ENCODE measurements at regions not wholly inside any gene's neighbourhood (a gene's known extent, or its start where the extent isn't known, plus 50 kb on each side); places are given as distances from the start of the nearest gene placed in this dataset.
"Not testable (repeated sequence)": the region's sequence is repeated elsewhere in the genome, so short reads cannot be mapped to it uniquely, and the experiment has no call there.

- DNase-seq = no peak
These were observed 1323.5 kb upstream of the LRRTM3 start for GRCh38 chr10:65602182-65602865.

GRCh38 chr10:65611592-65611991 is 1314.2 kb upstream of the LRRTM3 start:
- no peak for DNase-seq

GRCh38 chr10:65614956-65615565 is 1310.8 kb upstream of the LRRTM3 start:
- no peak for DNase-seq

- no peak for DNase-seq
These were observed 1307.7 kb upstream of the LRRTM3 start for GRCh38 chr10:65618126-65618525.

- no peak for DNase-seq
These were observed 1305.3 kb upstream of the LRRTM3 start for GRCh38 chr10:65620404-65621048.

- no peak for DNase-seq
These were observed 1303.2 kb upstream of the LRRTM3 start for GRCh38 chr10:65622608-65623007.

GRCh38 chr10:65628493-65629139 is 1297.2 kb upstream of the LRRTM3 start:
- DNase-seq = no peak

- no peak for DNase-seq
These were observed 1265.8 kb upstream of the LRRTM3 start for GRCh38 chr10:65660006-65660405.

GRCh38 chr10:65670087-65670486 is 1255.7 kb upstream of the LRRTM3 start:
- no peak for DNase-seq

- DNase-seq = not testable (repeated sequence)
These were observed 1255.2 kb upstream of the LRRTM3 start for GRCh38 chr10:65670596-65670995.

GRCh38 chr10:65675236-65675635 is 1250.6 kb upstream of the LRRTM3 start:
- no peak for DNase-seq

GRCh38 chr10:65684896-65685295 is 1240.9 kb upstream of the LRRTM3 start:
- no peak for DNase-seq

- DNase-seq = no peak
These were observed 1224.6 kb upstream of the LRRTM3 start for GRCh38 chr10:65701168-65701776.

- DNase-seq = no peak
These were observed 1217.8 kb upstream of the LRRTM3 start for GRCh38 chr10:65708057-65708456.

GRCh38 chr10:65710306-65710705 is 1215.5 kb upstream of the LRRTM3 start:
- no peak for DNase-seq

GRCh38 chr10:65719790-65720189 is 1206.0 kb upstream of the LRRTM3 start:
- no peak for DNase-seq

GRCh38 chr10:65720901-65721300 is 1204.9 kb upstream of the LRRTM3 start:
- DNase-seq = no peak

- no peak for DNase-seq
These were observed 1202.3 kb upstream of the LRRTM3 start for GRCh38 chr10:65723525-65723924.

- no peak for DNase-seq
These were observed 1190.5 kb upstream of the LRRTM3 start for GRCh38 chr10:65735382-65735781.

- no peak for DNase-seq
These were observed 1182.9 kb upstream of the LRRTM3 start for GRCh38 chr10:65742906-65743305.

GRCh38 chr10:65751218-65751617 is 1174.6 kb upstream of the LRRTM3 start:
- DNase-seq = no peak

- no peak for DNase-seq
These were observed 1173.9 kb upstream of the LRRTM3 start for GRCh38 chr10:65751896-65752295.

GRCh38 chr10:65753532-65753931 is 1172.3 kb upstream of the LRRTM3 start:
- DNase-seq = no peak

Measured in CD4-positive, alpha-beta T cell treated with Interleukin-4 for 4 hours (primary cell).